ENCODE measurements at regions not wholly inside any gene's neighbourhood (a gene's known extent, or its start where the extent isn't known, plus 50 kb on each side); places are given as distances from the start of the nearest gene placed in this dataset.

- Histone ChIP-seq H3K27ac (ENCODE audit: low read depth, low read length, poor library complexity, severe bottlenecking) (no peak overlapping the region), H3K9me2 (ENCODE audit: insufficient read depth, low read length) (no peaks in the 10 kb centered on the region), H2AFZ (ENCODE audit: low read length) (no peak overlapping the region), H3K9me3 (ENCODE audit: low read length) (no peaks in the 10 kb centered on the region), H3K79me2 (ENCODE audit: insufficient read depth, low read depth, low read length) (no peaks in the 10 kb centered on the region), H3K4me2 (ENCODE audit: low read length) (no peak overlapping the region), H3K4me1 (ENCODE audit: insufficient read depth, low read length, poor library complexity, severe bottlenecking) (no peaks in the 10 kb centered on the region), H3K4me3 (ENCODE audit: low read depth, low read length, poor library complexity, severe bottlenecking) (no peak overlapping the region), H3K36me3 (ENCODE audit: insufficient read depth, low read length) (no peaks in the 10 kb centered on the region), H4K20me1 (ENCODE audit: insufficient read depth, low read length) (no peaks in the 10 kb centered on the region)
- TF ChIP-seq, protein P1, sequence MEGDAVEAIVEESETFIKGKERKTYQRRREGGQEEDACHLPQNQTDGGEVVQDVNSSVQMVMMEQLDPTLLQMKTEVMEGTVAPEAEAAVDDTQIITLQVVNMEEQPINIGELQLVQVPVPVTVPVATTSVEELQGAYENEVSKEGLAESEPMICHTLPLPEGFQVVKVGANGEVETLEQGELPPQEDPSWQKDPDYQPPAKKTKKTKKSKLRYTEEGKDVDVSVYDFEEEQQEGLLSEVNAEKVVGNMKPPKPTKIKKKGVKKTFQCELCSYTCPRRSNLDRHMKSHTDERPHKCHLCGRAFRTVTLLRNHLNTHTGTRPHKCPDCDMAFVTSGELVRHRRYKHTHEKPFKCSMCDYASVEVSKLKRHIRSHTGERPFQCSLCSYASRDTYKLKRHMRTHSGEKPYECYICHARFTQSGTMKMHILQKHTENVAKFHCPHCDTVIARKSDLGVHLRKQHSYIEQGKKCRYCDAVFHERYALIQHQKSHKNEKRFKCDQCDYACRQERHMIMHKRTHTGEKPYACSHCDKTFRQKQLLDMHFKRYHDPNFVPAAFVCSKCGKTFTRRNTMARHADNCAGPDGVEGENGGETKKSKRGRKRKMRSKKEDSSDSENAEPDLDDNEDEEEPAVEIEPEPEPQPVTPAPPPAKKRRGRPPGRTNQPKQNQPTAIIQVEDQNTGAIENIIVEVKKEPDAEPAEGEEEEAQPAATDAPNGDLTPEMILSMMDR (conservative IDR thresholded peaks at IDR 0.05; ENCODE audit: low read length), result no peak
- TF ChIP-seq EZH2phosphoT487 (IDR thresholded peaks at IDR 0.05; ENCODE audit: borderline replicate concordance, low read depth, low read length), result no peak
- intact Hi-C loops (cut with micrococcal nuclease; ENCODE audit: unreplicated experiment), result no loop called here
- BruUV-seq (replicated peaks), result no TSS peak
- CTCF ChIA-PET (ENCODE audit: unreplicated experiment), result no interaction called here
- POLR2A ChIA-PET, result no interaction called here
- no peak for DNase-seq (ENCODE audit: low spot score)
Measured at GRCh38 chr5:93088592-93089389, 492.2 kb downstream of the NR2F1-AS1 start.

- Histone ChIP-seq H3K4me1 (ENCODE audit: insufficient read depth, low read length, poor library complexity, severe bottlenecking) (no peaks in the 10 kb centered on the region), H3K27ac (ENCODE audit: low read depth, low read length, poor library complexity, severe bottlenecking) (no peak overlapping the region), H3K9me3 (ENCODE audit: low read length) (no peaks in the 10 kb centered on the region), H3K4me2 (ENCODE audit: low read length) (no peak overlapping the region), H4K20me1 (ENCODE audit: insufficient read depth, low read length) (no peaks in the 10 kb centered on the region), H3K36me3 (ENCODE audit: insufficient read depth, low read length) (no peaks in the 10 kb centered on the region), H3K4me3 (ENCODE audit: low read depth, low read length, poor library complexity, severe bottlenecking) (no peak overlapping the region), H3K9me2 (ENCODE audit: insufficient read depth, low read length) (no peaks in the 10 kb centered on the region), H3K79me2 (ENCODE audit: insufficient read depth, low read depth, low read length) (no peaks in the 10 kb centered on the region), H2AFZ (ENCODE audit: low read length) (no peak overlapping the region)
- no peak for DNase-seq (ENCODE audit: low spot score)
- TF ChIP-seq, protein P1 (conservative IDR thresholded peaks at IDR 0.05; ENCODE audit: low read length), result no peak
- TF ChIP-seq EZH2phosphoT487 (IDR thresholded peaks at IDR 0.05; ENCODE audit: borderline replicate concordance, low read depth, low read length), result no peak
- intact Hi-C loops (cut with micrococcal nuclease; ENCODE audit: unreplicated experiment), result no loop called here
- BruUV-seq (replicated peaks), result no TSS peak
- CTCF ChIA-PET (ENCODE audit: unreplicated experiment), result no interaction called here
- POLR2A ChIA-PET, result no interaction called here
Measured at GRCh38 chr5:93087326-93087725, 493.7 kb downstream of the NR2F1-AS1 start.

DNA sequence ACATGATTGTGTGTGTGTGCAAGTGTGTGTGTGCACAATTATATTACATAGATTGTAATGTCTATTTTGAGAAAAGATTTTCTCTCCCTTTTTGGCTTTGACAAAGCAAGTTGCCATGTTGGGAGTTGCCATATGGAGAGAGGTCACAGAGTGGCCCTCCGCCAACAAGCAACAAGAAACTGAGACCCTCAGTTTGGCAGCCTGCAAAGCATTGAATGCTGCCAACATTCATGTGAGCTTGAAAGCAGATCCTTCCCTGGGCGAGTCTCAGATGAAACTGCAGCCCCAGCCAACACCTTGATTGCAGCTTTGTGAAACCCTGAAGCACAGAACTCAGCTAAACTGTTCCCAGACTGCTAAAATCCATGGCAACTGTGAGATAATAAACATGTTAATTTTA is 498.0 kb downstream of the NR2F1-AS1 start:
- no TSS peak for BruUV-seq (replicated peaks)
- no peak for DNase-seq (ENCODE audit: low spot score)
- Histone ChIP-seq H3K36me3 (ENCODE audit: insufficient read depth, low read length) (no peaks in the 10 kb centered on the region), H3K27ac (ENCODE audit: low read depth, low read length, poor library complexity, severe bottlenecking) (no peak overlapping the region), H4K20me1 (ENCODE audit: insufficient read depth, low read length) (no peaks in the 10 kb centered on the region), H3K9me2 (ENCODE audit: insufficient read depth, low read length) (no peaks in the 10 kb centered on the region), H3K4me3 (ENCODE audit: low read depth, low read length, poor library complexity, severe bottlenecking) (no peak overlapping the region), H3K4me1 (ENCODE audit: insufficient read depth, low read length, poor library complexity, severe bottlenecking) (no peaks in the 10 kb centered on the region), H3K4me2 (ENCODE audit: low read length) (no peak overlapping the region), H3K9me3 (ENCODE audit: low read length) (no peaks in the 10 kb centered on the region), H2AFZ (ENCODE audit: low read length) (no peak overlapping the region), H3K79me2 (ENCODE audit: insufficient read depth, low read depth, low read length) (no peaks in the 10 kb centered on the region)
- intact Hi-C loops (cut with micrococcal nuclease; ENCODE audit: unreplicated experiment), result no loop called here
- TF ChIP-seq, protein P1 (conservative IDR thresholded peaks at IDR 0.05; ENCODE audit: low read length), result no peak
- TF ChIP-seq EZH2phosphoT487 (IDR thresholded peaks at IDR 0.05; ENCODE audit: borderline replicate concordance, low read depth, low read length), result no peak
- POLR2A ChIA-PET, result no interaction called here
- CTCF ChIA-PET (ENCODE audit: unreplicated experiment), result no interaction called here

Data from OCI-LY7 (cell line).